ENCODE measurements at regions not wholly inside any gene's neighbourhood (a gene's known extent, or its start where the extent isn't known, plus 50 kb on each side); places are given as distances from the start of the nearest gene placed in this dataset.
A peak's percentile ranks its signal among the peaks of the same experiment; 100 is the strongest.

DNA sequence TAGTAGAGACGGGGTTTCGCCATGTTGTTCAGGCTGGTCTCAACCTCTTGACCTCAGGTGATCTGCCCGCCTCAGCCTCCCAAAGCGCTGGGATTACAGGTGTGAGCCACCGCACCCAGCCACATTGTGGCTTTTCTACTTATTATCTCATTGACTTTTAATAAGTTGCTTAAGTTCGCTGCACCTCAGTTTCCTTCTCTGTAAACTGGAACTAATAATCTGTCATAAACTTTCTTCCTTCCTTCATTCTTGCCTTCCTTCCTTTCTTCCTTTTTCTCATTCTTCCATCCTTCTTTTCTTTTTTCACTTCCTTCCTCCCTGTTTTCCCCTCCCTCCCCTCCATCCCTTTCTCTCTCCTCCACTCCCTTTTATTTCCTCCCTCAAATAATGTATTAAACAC lies 192.2 kb downstream of the MAF start:
- Histone ChIP-seq H3K27me3 (ENCODE audit: low read length) (no peaks in the 10 kb centered on the region), H3K4me3 (ENCODE audit: low read length) (no peak overlapping the region), H2AFZ (ENCODE audit: low read length) (no peak overlapping the region), H3K36me3 (ENCODE audit: insufficient read depth, low read length) (no peaks in the 10 kb centered on the region), H3K9me2 (replicated peaks; ENCODE audit: insufficient read depth, low read length) (no peaks in the 10 kb centered on the region), H3K79me2 (ENCODE audit: low read length) (no peaks in the 10 kb centered on the region), H3K4me1 (ENCODE audit: low read length) (no peaks in the 10 kb centered on the region), H3K9me3 (ENCODE audit: low read length) (no peaks in the 10 kb centered on the region), H3K9ac (ENCODE audit: low read length) (no peak overlapping the region), H3K27ac (ENCODE audit: low read length) (no peak overlapping the region), H4K20me1 (ENCODE audit: insufficient read depth, low read depth, low read length) (no peaks in the 10 kb centered on the region), H3K4me2 (ENCODE audit: low read depth, low read length, poor library complexity, severe bottlenecking) (no peak overlapping the region)
- no peak for DNase-seq

DNA sequence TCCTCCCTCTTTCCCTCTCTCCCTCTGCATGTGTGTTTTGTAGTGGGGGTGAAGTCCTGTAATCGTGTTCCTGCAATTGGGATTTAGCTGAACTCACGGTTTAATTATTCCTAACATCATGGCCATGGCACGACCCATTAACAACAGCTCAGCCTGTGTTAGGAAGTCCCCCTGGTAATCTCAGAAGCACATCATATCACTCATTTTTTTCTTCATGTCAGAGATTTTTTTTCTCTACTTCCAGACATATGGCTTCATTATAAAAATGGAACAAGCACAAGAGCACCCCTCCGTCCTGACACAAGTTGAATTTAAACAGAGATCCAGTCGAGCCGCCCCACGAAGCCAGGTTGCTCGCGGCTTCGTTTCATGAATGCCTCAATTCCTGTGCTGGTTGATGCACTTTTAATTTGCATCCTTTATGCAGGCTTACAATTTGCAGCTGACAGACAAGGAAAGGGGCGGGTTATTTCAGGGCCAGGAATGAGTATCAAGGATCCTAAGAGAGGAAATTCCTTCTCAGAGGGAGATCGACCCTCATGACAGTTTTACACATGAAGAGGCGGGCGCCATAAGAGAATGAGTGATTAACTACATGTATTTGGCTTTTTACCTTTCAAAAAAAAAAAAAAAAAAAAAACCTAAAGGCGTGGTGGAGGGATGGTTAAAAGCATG lies 192.9 kb downstream of the MAF start:
- no peak overlapping the region for H3K4me3 ChIP-seq (ENCODE audit: low read length)
- H3K36me3 ChIP-seq (ENCODE audit: insufficient read depth, low read length), result no peaks in the 10 kb centered on the region
- no peaks in the 10 kb centered on the region for H3K27me3 ChIP-seq (ENCODE audit: low read length)
- no peak for DNase-seq
- H3K9me2 ChIP-seq (replicated peaks; ENCODE audit: insufficient read depth, low read length), result no peaks in the 10 kb centered on the region
- no peaks in the 10 kb centered on the region for H3K4me1 ChIP-seq (ENCODE audit: low read length)
- no peaks in the 10 kb centered on the region for H3K9me3 ChIP-seq (ENCODE audit: low read length)
- H3K9ac ChIP-seq (ENCODE audit: low read length), result no peak overlapping the region
- no peaks in the 10 kb centered on the region for H3K79me2 ChIP-seq (ENCODE audit: low read length)
- H3K27ac ChIP-seq (ENCODE audit: low read length), result no peak overlapping the region
- H2AFZ ChIP-seq (ENCODE audit: low read length), result no peak overlapping the region
- no peaks in the 10 kb centered on the region for H4K20me1 ChIP-seq (ENCODE audit: insufficient read depth, low read depth, low read length)
- no peak overlapping the region for H3K4me2 ChIP-seq (ENCODE audit: low read depth, low read length, poor library complexity, severe bottlenecking)

DNA sequence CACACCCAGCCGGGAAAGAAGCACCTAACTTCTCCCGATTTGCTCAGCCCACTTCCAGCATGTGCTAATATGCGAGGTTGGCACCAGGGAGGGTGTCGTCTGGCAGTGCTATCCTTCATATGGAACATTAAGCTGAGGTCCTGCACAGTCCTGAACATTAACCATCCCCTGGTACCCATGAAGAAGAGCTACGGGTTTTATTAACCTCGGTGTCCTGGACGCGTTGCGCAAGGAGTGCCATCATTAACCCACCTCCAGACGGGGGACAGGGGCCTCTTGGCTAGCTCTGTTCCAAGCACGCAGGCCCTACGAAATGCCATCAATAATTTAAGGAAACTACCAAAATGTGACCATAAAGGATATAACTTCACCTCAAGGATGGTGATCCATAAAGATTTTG lies 193.5 kb downstream of the MAF start:
- no peak for DNase-seq
- Histone ChIP-seq H3K9me3 (ENCODE audit: low read length) (no peaks in the 10 kb centered on the region), H3K27me3 (ENCODE audit: low read length) (no peaks in the 10 kb centered on the region), H3K79me2 (ENCODE audit: low read length) (no peaks in the 10 kb centered on the region), H3K9ac (ENCODE audit: low read length) (no peak overlapping the region), H3K27ac (ENCODE audit: low read length) (no peak overlapping the region), H3K4me2 (ENCODE audit: low read depth, low read length, poor library complexity, severe bottlenecking) (no peak overlapping the region), H3K9me2 (replicated peaks; ENCODE audit: insufficient read depth, low read length) (no peaks in the 10 kb centered on the region), H3K36me3 (ENCODE audit: insufficient read depth, low read length) (no peaks in the 10 kb centered on the region), H4K20me1 (ENCODE audit: insufficient read depth, low read depth, low read length) (no peaks in the 10 kb centered on the region), H3K4me3 (ENCODE audit: low read length) (no peak overlapping the region), H3K4me1 (ENCODE audit: low read length) (no peaks in the 10 kb centered on the region), H2AFZ (ENCODE audit: low read length) (no peak overlapping the region)

DNA sequence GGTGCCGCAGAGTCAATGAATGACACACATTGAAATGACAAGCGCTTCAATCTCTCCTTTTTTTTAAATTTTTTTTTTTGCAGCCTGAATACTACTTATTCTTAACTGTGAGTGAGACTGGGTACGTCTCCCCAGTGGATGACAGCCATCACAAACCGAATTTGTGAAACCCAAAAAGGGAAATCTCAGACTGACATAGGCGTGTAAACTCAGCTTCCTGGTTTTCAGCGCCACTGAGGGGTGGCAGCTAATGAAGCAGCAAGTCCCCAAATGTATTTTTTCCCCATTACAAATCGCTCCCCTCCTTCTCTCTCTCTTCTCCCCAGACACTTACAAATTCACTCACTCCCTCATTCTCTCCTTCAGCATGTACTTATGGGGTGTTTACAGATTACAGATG lies 196.0 kb downstream of the MAF start:
- H3K4me2 ChIP-seq (ENCODE audit: low read depth, low read length, poor library complexity, severe bottlenecking), result no peak overlapping the region
- no peak overlapping the region for H2AFZ ChIP-seq (ENCODE audit: low read length)
- no peaks in the 10 kb centered on the region for H3K9me2 ChIP-seq (replicated peaks; ENCODE audit: insufficient read depth, low read length)
- peak; percentile 17 for DNase-seq
- no peak overlapping the region for H3K4me3 ChIP-seq (ENCODE audit: low read length)
- H3K9ac ChIP-seq (ENCODE audit: low read length), result no peak overlapping the region
- H3K36me3 ChIP-seq (ENCODE audit: insufficient read depth, low read length), result no peaks in the 10 kb centered on the region
- no peaks in the 10 kb centered on the region for H3K27me3 ChIP-seq (ENCODE audit: low read length)
- H3K9me3 ChIP-seq (ENCODE audit: low read length), result no peaks in the 10 kb centered on the region
- no peaks in the 10 kb centered on the region for H4K20me1 ChIP-seq (ENCODE audit: insufficient read depth, low read depth, low read length)
- H3K27ac ChIP-seq (ENCODE audit: low read length), result no peak overlapping the region
- H3K79me2 ChIP-seq (ENCODE audit: low read length), result no peaks in the 10 kb centered on the region
- no peaks in the 10 kb centered on the region for H3K4me1 ChIP-seq (ENCODE audit: low read length)

DNA sequence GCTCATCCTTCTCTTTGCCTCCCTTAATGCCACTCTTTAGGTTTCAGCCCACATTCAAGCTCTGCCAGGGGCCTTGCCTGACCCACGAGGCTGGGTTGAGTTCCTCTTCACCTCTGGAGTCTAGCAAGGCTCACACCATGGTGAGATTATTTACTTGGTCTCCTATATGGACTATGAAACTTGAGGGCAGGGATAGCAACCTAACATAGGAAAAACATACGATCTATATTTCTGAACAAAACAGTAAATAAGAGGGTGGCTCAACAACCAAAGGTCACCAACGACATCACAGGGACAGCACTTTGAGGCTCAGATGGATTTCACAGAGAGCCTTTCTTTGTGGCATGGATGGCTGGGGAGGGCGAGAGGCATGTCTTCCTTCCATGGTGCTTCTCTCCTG lies 197.0 kb downstream of the MAF start:
- H3K9me2 ChIP-seq (replicated peaks; ENCODE audit: insufficient read depth, low read length), result no peaks in the 10 kb centered on the region

DNA sequence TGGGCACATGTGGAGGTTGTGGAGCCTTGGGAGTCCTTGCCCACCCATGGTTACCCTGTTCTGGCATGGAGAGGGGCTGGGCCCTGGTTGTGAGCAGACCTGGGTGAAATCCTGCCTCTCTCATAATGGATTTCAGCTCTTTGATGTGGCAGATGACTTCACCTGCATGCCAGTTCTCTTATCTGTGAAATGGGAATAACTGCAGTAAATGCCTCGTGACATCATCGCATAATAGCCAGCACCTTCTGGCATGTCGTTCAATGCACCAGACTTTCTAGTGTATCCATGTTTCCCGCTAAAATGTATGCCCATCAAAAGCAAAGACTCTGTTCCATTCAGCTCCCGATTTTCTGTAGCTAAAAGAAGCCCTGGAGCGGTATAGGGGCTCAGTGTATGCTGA lies 197.6 kb downstream of the MAF start:
- Histone ChIP-seq H3K4me2 (ENCODE audit: low read depth, low read length, poor library complexity, severe bottlenecking) (no peak overlapping the region), H3K27me3 (ENCODE audit: low read length) (no peaks in the 10 kb centered on the region), H3K36me3 (ENCODE audit: insufficient read depth, low read length) (no peaks in the 10 kb centered on the region), H3K4me1 (ENCODE audit: low read length) (no peaks in the 10 kb centered on the region), H3K4me3 (ENCODE audit: low read length) (no peak overlapping the region), H3K9me2 (replicated peaks; ENCODE audit: insufficient read depth, low read length) (no peaks in the 10 kb centered on the region), H2AFZ (ENCODE audit: low read length) (no peak overlapping the region), H3K9me3 (ENCODE audit: low read length) (no peaks in the 10 kb centered on the region), H3K9ac (ENCODE audit: low read length) (no peak overlapping the region), H4K20me1 (ENCODE audit: insufficient read depth, low read depth, low read length) (no peaks in the 10 kb centered on the region), H3K79me2 (ENCODE audit: low read length) (no peaks in the 10 kb centered on the region), H3K27ac (ENCODE audit: low read length) (no peak overlapping the region)
- no peak for DNase-seq

More for the DNA sequence above, 197.0 kb downstream of the MAF start:
- Histone ChIP-seq H3K36me3 (ENCODE audit: insufficient read depth, low read length) (no peaks in the 10 kb centered on the region), H3K9ac (ENCODE audit: low read length) (no peak overlapping the region), H3K9me3 (ENCODE audit: low read length) (no peaks in the 10 kb centered on the region), H2AFZ (ENCODE audit: low read length) (no peak overlapping the region), H3K4me3 (ENCODE audit: low read length) (no peak overlapping the region), H3K4me2 (ENCODE audit: low read depth, low read length, poor library complexity, severe bottlenecking) (no peak overlapping the region), H3K79me2 (ENCODE audit: low read length) (no peaks in the 10 kb centered on the region), H3K27ac (ENCODE audit: low read length) (no peak overlapping the region), H3K27me3 (ENCODE audit: low read length) (no peaks in the 10 kb centered on the region), H4K20me1 (ENCODE audit: insufficient read depth, low read depth, low read length) (no peaks in the 10 kb centered on the region), H3K4me1 (ENCODE audit: low read length) (no peaks in the 10 kb centered on the region)
- DNase-seq, result no peak

DNA sequence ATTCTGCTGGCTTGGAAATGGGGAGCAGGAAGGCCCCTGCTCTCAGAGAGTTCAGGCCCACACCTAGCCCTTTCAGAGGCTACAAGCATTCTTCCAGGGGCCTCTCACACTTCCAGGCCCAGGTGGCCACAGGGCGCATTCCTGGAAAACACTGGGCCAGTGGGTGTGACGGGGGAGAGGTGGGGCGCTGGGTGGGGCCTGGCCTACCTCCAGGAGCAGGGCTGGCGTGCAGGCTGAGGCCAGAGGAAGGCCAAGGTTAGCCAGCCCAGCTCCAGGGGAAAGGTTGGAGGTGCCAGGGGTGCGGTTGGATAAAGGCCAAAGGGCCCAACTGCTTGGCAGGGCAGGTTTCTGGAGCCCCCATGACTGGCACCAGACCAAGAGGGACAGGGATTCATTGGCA lies 198.2 kb downstream of the MAF start:
- Histone ChIP-seq H3K4me3 (ENCODE audit: low read length) (no peak overlapping the region), H3K27ac (ENCODE audit: low read length) (no peak overlapping the region), H3K4me1 (ENCODE audit: low read length) (no peaks in the 10 kb centered on the region), H3K9me3 (ENCODE audit: low read length) (no peaks in the 10 kb centered on the region), H2AFZ (ENCODE audit: low read length) (no peak overlapping the region), H3K36me3 (ENCODE audit: insufficient read depth, low read length) (no peaks in the 10 kb centered on the region), H3K27me3 (ENCODE audit: low read length) (no peaks in the 10 kb centered on the region), H3K9ac (ENCODE audit: low read length) (no peak overlapping the region), H3K79me2 (ENCODE audit: low read length) (no peaks in the 10 kb centered on the region), H3K9me2 (replicated peaks; ENCODE audit: insufficient read depth, low read length) (no peaks in the 10 kb centered on the region), H4K20me1 (ENCODE audit: insufficient read depth, low read depth, low read length) (no peaks in the 10 kb centered on the region), H3K4me2 (ENCODE audit: low read depth, low read length, poor library complexity, severe bottlenecking) (no peak overlapping the region)
- no peak for DNase-seq

DNA sequence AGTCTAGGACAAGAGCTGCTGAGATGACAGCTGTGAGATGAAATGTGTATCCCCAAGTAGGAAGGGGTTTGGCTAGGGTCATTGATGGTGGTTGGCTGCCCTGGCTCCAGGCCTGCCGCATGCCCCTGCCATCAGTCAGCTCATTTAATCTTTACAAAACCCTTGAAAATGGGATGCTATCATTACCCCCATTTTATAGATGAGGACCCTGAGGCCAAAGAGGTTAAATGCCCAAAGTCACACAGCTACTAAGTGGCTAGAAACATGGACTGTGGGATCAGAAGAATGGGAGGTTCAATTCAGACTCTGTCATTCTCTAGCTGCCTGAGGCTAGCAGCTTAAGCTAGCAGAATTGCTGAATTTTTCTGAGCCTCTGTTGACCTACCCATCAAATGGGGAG lies 198.8 kb downstream of the MAF start:
- Histone ChIP-seq H3K9ac (ENCODE audit: low read length) (no peak overlapping the region), H3K4me3 (ENCODE audit: low read length) (no peak overlapping the region), H3K27me3 (ENCODE audit: low read length) (no peaks in the 10 kb centered on the region), H3K4me2 (ENCODE audit: low read depth, low read length, poor library complexity, severe bottlenecking) (no peak overlapping the region), H3K79me2 (ENCODE audit: low read length) (no peaks in the 10 kb centered on the region), H3K36me3 (ENCODE audit: insufficient read depth, low read length) (no peaks in the 10 kb centered on the region), H3K27ac (ENCODE audit: low read length) (no peak overlapping the region), H2AFZ (ENCODE audit: low read length) (no peak overlapping the region), H3K9me2 (replicated peaks; ENCODE audit: insufficient read depth, low read length) (no peaks in the 10 kb centered on the region), H3K4me1 (ENCODE audit: low read length) (no peaks in the 10 kb centered on the region), H3K9me3 (ENCODE audit: low read length) (no peaks in the 10 kb centered on the region), H4K20me1 (ENCODE audit: insufficient read depth, low read depth, low read length) (no peaks in the 10 kb centered on the region)
- DNase-seq, result no peak

DNA sequence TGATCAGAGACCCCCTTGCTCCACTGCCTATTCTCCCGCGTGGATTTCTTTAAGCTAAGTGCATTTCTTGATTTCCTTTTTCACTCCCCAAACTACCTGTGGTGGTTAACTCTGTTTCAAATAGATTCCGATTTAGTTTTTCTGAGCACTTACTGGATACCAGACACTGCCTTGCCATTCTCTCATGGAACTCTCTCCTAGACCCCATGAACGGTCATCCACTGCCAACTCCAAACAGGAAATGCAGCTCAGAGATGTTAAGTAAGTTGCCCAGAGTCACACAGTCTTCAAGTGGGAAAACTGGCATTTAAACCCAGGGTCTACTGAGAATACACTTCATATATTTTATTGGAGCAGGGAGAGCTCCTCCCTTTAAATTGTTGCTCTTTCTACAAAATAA lies 199.4 kb downstream of the MAF start:
- H3K9me3 ChIP-seq (ENCODE audit: low read length), result no peaks in the 10 kb centered on the region
- no peaks in the 10 kb centered on the region for H3K9me2 ChIP-seq (replicated peaks; ENCODE audit: insufficient read depth, low read length)
- DNase-seq, result no peak
- no peak overlapping the region for H2AFZ ChIP-seq (ENCODE audit: low read length)
- H3K4me3 ChIP-seq (ENCODE audit: low read length), result no peak overlapping the region
- no peaks in the 10 kb centered on the region for H3K79me2 ChIP-seq (ENCODE audit: low read length)
- H3K27me3 ChIP-seq (ENCODE audit: low read length), result no peaks in the 10 kb centered on the region
- H3K9ac ChIP-seq (ENCODE audit: low read length), result no peak overlapping the region
- H3K4me2 ChIP-seq (ENCODE audit: low read depth, low read length, poor library complexity, severe bottlenecking), result no peak overlapping the region
- H3K27ac ChIP-seq (ENCODE audit: low read length), result no peak overlapping the region
- no peaks in the 10 kb centered on the region for H3K36me3 ChIP-seq (ENCODE audit: insufficient read depth, low read length)
- H4K20me1 ChIP-seq (ENCODE audit: insufficient read depth, low read depth, low read length), result no peaks in the 10 kb centered on the region
- no peaks in the 10 kb centered on the region for H3K4me1 ChIP-seq (ENCODE audit: low read length)
